GM21390 (cell line): ENCODE measurements at regions not wholly inside any gene's neighbourhood (a gene's known extent, or its start where the extent isn't known, plus 50 kb on each side); places are given as distances from the start of the nearest gene placed in this dataset.

Source experiments
- ATAC-seq: cut with Tn5 transposase; IDR thresholded peaks from one replicate; pipeline ENCODE4 v1.9.1; 2021; ENCODE audit not compliant: unreplicated experiment

DNA sequence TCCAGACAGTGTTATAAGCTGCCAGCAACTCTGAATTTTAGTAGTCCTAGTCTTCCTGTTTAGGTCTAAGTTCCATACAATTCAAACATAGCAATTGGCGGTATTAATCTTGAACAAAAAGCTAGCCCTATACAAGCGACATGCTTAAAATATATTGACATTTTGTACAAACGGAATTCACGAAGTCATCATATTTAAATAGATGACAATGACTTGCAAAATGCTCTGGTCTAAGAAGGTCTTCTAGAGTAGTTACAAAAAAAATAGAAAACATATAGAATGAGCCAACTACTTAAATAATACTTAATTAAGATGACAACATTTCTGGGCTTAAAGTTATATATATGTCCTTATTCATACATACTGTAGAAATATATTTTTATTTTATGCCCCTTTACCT lies 446.6 kb downstream of the ANKRD7 start:
- no peak for ATAC-seq

- no peak for ATAC-seq
These were observed 460.3 kb downstream of the ANKRD7 start for GRCh38 chr7:118684796-118685195.

DNA sequence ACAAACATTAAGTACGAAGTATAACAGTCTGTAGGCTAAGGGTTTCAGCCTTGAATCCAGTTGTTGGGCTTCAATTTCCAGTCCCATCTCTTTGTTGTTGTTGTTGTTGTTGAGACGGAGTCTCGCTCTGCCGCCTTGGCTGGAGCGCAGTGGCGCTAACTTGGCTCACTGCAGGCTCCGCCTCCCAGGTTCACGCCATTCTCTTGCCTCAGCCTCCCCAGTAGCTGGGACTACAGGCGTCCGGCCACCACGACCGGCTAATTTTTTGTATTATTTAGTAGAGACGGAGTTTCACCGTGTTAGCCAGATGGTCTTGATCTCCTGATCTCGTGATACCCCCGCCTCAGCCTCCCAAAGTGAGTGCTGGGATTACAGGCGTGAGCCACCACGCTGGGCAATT lies 464.9 kb downstream of the ANKRD7 start:
- ATAC-seq = no peak

DNA sequence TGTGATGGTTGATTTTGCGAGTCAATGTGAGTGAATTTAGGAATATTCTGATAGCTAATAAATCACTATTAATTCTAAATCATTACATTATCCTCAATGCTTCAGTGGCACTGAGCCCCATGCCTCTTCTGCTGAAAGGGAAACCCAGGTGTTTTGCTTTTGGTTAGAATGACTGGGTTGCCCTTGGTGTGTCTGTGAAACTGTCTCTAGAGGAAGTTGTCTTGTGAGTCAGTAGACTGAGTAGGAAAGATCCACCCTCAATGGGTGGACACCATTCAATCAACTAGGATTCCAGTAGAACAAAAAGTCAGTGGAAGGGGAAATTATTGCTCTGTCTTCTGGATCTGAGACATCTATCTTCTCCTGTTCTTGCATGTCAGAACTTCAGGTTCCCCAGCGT lies 472.4 kb downstream of the ANKRD7 start:
- no peak for ATAC-seq

DNA sequence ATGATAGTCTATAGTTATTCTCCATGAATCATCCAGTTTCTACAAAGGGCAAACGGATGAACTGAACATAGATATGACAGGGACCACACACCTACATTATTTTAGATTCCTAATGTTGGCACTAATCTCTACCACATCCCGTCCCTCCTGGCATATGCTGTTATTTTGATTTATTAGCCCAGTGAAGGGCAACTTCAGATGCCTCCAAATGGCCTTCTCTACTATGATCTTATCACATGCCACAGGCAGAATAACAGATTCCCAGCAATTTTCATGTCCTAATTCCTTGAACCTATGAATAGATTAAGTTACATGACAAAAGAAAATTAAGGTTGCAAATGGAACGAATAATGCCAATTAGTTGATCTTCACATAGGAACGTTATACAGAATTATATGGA lies 474.7 kb downstream of the ANKRD7 start:
- no peak for ATAC-seq

GRCh38 chr7:118708741-118709140 lies 484.2 kb downstream of the ANKRD7 start:
- no peak for ATAC-seq

GRCh38 chr7:118711688-118712087 lies 487.2 kb downstream of the ANKRD7 start:
- no peak for ATAC-seq

DNA sequence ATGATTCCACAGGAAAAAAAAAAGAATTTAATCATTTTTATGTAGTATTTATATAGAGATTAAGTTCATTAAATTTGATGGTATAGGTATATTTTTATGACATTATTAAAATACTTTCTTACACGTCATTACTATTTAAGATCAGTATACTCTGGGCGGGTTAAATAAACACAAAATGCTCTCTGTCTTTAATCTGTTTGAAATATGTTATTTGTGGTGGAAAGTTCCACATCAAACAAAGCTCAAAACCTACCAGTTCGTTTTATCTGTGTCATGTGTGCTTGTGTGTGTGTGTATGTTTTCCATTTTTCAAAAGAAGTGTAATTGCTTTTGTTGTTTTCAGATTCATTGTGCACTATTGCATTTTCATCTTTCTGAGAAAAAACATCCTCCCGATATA lies 488.5 kb downstream of the ANKRD7 start:
- no peak for ATAC-seq

GRCh38 chr7:118720632-118721031 lies 496.1 kb downstream of the ANKRD7 start:
- ATAC-seq = no peak

DNA sequence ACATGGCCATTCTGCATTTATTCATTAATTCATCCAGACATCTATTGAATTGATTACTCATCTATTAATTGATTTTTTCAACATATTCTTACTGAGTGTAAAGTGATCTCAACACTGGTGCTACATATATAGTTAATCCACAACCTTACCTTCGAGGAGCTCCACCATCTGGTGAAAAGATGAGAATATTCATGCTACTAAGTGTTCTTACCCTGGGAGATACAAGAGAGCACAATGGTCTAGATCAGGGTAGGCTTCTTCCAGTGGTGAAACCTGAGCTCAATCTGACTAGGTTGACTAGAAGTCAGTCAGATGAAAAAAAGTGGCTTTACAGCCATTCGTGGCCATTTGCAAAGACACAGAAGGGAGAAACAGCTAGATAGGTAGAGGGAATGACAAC lies 507.4 kb downstream of the ANKRD7 start:
- ATAC-seq = no peak

GRCh38 chr7:118734541-118734940 lies 510.0 kb downstream of the ANKRD7 start:
- ATAC-seq = no peak

GRCh38 chr7:118735441-118735840 lies 510.9 kb downstream of the ANKRD7 start:
- ATAC-seq = no peak

DNA sequence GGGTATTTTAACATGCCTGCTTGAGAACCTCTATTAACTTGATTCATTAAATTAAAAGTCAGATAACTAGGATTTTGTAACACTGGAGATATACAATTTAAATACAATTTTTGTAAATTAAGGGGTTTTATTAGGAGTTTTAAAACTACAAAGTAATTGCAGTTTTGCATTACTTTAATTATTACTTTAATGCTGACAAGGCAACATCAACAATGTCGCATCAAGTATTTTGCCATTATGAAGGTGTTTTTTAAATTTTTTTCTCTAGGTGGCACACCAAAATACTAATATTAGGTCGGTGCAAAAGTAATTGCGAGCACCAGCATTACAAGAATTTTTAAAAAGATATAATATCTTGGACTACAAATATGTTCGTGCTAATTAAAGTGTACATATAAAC lies 513.4 kb downstream of the ANKRD7 start:
- ATAC-seq = no peak

- ATAC-seq = no peak
These were observed 521.4 kb downstream of the ANKRD7 start for GRCh38 chr7:118745927-118746326.

DNA sequence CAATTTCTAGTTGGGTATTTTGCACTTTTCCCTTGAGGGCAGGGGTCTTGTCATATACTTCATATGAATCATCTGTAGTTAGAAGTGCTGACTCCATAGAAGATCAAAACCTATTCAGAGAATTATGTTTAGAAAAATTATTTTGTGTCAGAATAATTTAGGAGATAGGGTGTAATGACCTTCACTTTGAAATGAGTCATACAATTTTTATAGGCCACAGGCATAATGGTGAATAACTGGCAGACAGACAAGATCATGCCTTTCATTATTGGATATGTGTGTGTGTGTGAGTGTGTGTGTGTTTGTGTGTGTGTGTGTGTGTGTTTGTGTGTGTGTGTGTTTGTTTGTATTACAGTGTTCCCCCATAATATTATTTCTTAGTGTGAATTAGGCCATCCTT lies 523.0 kb downstream of the ANKRD7 start:
- no peak for ATAC-seq

- ATAC-seq = no peak
These were observed 529.0 kb downstream of the ANKRD7 start for GRCh38 chr7:118753479-118753878.

DNA sequence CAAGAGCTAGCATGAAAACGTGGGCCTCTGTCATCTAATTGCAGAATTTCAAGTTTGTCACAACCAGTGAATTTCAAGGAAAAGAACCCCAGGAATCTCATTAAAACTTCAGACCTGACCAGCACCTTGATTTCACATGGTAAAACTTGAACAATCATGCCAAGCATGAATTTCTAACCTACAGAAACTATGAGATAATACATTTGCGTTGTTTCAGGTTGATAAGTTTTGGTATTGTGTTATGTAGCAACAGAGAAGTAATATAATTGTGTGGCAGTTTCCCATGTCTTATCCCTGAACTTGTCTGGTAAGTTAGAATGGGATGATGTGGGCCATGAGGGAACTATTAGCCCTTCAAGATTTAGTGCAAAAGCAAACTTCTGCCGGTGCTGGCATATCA lies 530.1 kb downstream of the ANKRD7 start:
- ATAC-seq = no peak

GRCh38 chr7:118755067-118755625 lies 530.6 kb downstream of the ANKRD7 start:
- no peak for ATAC-seq

DNA sequence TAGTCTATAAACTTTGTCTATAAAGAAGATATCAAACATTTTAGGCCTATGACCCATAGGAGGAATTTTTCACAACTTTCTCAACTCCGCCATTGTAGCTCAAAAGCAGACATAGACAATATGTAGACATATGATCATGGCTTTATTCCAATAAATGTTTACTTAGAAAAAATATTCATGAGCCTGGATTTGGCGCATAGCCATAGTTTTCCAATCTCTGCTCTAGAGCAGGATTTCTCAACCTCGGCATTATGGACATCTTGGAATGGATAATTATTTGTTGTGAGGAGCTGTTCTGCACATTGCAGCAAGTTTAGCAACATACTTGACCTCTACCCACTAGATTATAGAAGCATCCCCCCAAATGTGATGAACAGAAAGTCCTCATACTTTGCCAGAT lies 532.6 kb downstream of the ANKRD7 start:
- no peak for ATAC-seq

DNA sequence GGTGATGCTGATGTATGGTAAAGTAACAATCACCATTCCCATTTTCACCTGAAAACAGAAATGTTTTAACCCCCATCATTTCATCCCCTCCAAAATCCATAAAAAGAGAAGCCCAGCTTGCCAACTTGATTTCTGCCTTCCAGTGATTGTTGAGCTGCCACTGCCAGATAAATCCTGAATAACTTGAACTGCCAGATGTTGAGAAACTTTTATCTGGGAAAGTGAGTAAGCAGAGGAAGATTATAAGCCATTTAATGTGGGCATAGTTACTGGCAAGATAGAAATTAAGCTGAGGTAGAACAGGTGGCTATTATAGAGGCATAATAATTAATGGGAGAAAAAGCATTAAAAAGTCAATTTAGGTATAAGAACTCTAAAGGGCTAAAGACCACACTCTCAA lies 534.1 kb downstream of the ANKRD7 start:
- ATAC-seq = no peak

DNA sequence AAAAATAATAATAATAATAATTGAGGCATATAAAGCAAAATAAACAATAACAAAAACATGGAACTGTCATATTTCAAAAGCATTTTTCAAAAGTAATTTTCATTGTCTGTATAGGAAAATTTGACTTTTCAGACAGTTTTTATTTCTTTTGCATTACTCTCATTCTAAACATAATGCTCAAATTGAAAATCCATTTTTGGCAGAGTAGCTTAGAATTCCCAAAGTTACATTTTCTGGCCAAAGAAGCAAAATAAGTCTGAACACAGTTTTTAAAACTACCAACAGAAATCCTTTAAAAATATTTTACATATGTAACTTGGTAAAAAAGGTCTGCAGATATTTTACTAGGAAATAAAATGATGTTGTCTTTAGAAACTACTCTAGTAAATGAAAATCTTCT lies 535.4 kb downstream of the ANKRD7 start:
- ATAC-seq = no peak

DNA sequence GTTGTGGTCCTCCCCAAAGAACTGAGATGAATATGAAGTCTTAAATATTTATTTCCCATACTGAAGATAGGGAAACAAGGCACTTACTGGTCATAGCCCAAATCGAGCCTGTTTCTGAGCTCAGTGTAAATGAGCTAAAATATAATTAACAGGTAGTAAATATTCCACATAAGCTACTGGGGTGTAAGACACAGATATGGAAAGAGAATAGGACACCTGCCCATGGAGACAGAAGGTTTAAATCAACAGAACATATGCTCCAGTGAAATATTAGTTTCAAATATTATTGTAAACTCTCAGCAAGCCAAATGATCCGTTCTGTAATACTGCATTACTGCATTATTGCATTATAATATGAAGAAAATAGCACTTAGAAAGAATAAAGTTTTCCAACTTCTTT lies 537.9 kb downstream of the ANKRD7 start:
- no peak for ATAC-seq

DNA sequence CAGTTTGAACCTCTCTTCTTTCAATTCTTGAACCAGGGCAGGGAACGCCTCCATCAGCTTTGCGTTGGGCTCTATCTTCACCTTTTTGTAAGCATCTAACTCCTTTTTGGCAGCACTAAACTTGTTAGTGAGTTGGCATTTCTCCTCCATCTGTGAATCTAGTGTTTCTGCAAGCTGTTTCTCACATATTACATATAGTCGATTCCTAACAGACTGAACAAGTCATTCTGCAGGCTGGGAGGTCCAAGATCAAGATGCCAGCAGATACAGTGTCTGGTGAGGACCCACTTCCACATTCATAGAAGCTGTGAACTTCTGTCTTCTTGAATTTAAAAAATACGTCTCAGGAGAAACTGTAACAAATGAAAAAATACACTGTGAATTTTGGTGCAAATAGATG lies 539.7 kb downstream of the ANKRD7 start:
- ATAC-seq = no peak

DNA sequence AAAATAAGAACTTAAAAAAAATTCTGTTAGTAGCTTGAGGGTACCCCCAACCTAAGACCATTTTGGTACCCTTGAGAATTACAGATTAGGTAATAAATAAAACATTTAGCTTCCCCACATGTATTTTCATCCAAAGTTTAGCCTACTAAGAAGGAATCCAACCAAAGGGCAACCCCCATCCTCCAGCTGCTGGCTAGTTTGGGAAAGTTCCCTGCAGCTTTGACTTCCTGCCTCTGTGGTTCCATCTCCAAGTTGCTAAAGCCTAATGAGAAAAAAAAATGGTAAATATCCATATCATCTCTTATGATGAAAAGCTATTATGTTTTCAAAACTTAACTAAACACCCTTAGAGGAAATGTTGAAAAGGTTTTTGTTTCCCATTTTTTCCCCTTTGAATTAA lies 547.2 kb downstream of the ANKRD7 start:
- no peak for ATAC-seq
